GM12878 (cell line): ENCODE measurements at regions not wholly inside any gene's neighbourhood (a gene's known extent, or its start where the extent isn't known, plus 50 kb on each side); places are given as distances from the start of the nearest gene placed in this dataset.

ENCODE experiments used
- ATAC-seq: fragments of 200-7000 bp; cut with Tn5 transposase; 3 replicates; pipeline ENCODE4 v1.9.1; 2020; ENCODE audit warnings: mild to moderate bottlenecking, moderate library complexity
- BruUV-seq: library from RNA; stranded (reverse); fragments of 400-500 nt; replicated peaks from 2 replicates; lab custom pipeline; 2021; lab: Mats Ljungman, UMichigan
- CTCF ChIA-PET: fragments of 300-600 bp; sonication (Branson Sonifier 250); formaldehyde crosslinking; extraction: SDS; loops from one replicate; lab custom pipeline; 2021; ENCODE audit warnings: inconsistent platforms; lab: Yijun Ruan, JAX
- POLR2A ChIA-PET: fragments of 350-600 bp; formaldehyde crosslinking; extraction: SDS; loops from one replicate; lab custom pipeline; 2021; ENCODE audit warnings: inconsistent platforms; lab: Charles Lee
- RAD21 ChIA-PET: fragments of 300-600 bp; sonication (Branson Sonifier 250); formaldehyde crosslinking; loops from one replicate; lab custom pipeline; 2023; ENCODE audit warnings: antibody characterized with exemption; ENCODE audit not compliant: unreplicated experiment; lab: Charles Lee
- SMC1A ChIA-PET: fragments of 300-600 bp; sonication (Branson Sonifier 250); formaldehyde crosslinking; loops from one replicate; lab custom pipeline; 2023; ENCODE audit not compliant: unreplicated experiment, uncharacterized antibody; lab: Charles Lee
- DNase-seq: peaks from one replicate; pipeline ENCODE4 v3.0.0-alpha.2; 2011; ENCODE audit warnings: low read depth, low spot score
- FAIRE-seq: peaks from 3 replicates; lab custom pipeline; 2011; peaks lifted over from hg19 to GRCh38; lab: Jason Lieb, UNC
- H2AFZ ChIP-seq: 2 replicates; pipeline ENCODE4 v1.6.0; 2011; ENCODE audit warnings: low read depth, low read length, control low read depth; ENCODE audit not compliant: control insufficient read depth
- H3K27ac ChIP-seq: 2 replicates; pipeline ENCODE4 v1.5.1; 2011; ENCODE audit warnings: control low read depth; ENCODE audit not compliant: control insufficient read depth, insufficient read depth
- H3K27me3 ChIP-seq, 2 experiments: replicated peaks in 1 of 2; 2 replicates each; pipeline versions ENCODE4 v1.6.0 to v1.6.1; 2011; ENCODE audit warnings: low read length in 1 of 2; ENCODE audit not compliant: control insufficient read depth in 2 of 2, insufficient read depth in 2 of 2
- H3K36me3 ChIP-seq, 2 experiments: 2 replicates each; pipeline ENCODE4 v1.5.1; 2011; ENCODE audit warnings: low read length in 1 of 2; ENCODE audit not compliant: control insufficient read depth in 2 of 2, insufficient read depth in 2 of 2
- H3K4me1 ChIP-seq: 2 replicates; pipeline ENCODE4 v1.6.1; 2011; ENCODE audit warnings: mild to moderate bottlenecking, low read length, moderate library complexity, mixed read lengths; ENCODE audit not compliant: control insufficient read depth, insufficient read depth
- H3K4me2 ChIP-seq: 2 replicates; pipeline ENCODE4 v1.6.0; 2011; ENCODE audit warnings: control low read depth; ENCODE audit not compliant: control insufficient read depth, insufficient read depth
- H3K4me3 ChIP-seq: fragments of 200-600 bp; sonication (generic); 2 replicates; pipeline ENCODE4 v1.5.1; 2016
- H3K79me2 ChIP-seq: 2 replicates; pipeline ENCODE4 v1.6.0; 2011; ENCODE audit warnings: low read length; ENCODE audit not compliant: control insufficient read depth, insufficient read depth
- H3K9ac ChIP-seq: 2 replicates; pipeline ENCODE4 v1.8.0; 2011; ENCODE audit warnings: low read length, control low read depth, mixed read lengths; ENCODE audit not compliant: control insufficient read depth, insufficient read depth
- H3K9me3 ChIP-seq: replicated peaks from 3 replicates; pipeline ENCODE4 v1.5.1; 2011; ENCODE audit warnings: mild to moderate bottlenecking, low read length; ENCODE audit not compliant: control insufficient read depth, insufficient read depth
- H4K20me1 ChIP-seq: 2 replicates; pipeline ENCODE4 v1.6.0; 2011; ENCODE audit not compliant: control insufficient read depth, insufficient read depth
- WGBS: methylation state at CpG from one replicate; pipeline ENCODE4 v1.1.6; 2016; ENCODE audit warnings: low lambda C conversion rate; ENCODE audit not compliant: insufficient replicate concordance, insufficient coverage; ENCODE audit errors: missing lambda C conversion rate; 5-methylcytosine and 5-hydroxymethylcytosine counted together
- in situ Hi-C: fragments of 300-500 bp; cut with MboI; formaldehyde crosslinking; loops from 9 replicates; pipeline ENCODE4 v1.14.3; 2018; ENCODE audit warnings: mixed read lengths
- intact Hi-C: fragments of 100-400 bp; cut with micrococcal nuclease; formaldehyde crosslinking; loops from one replicate; pipeline ENCODE4 v1.14.2; 2022; ENCODE audit not compliant: unreplicated experiment
- TF ChIP-seq, protein P1 (sequence below): fragments of 450-650 bp; IDR thresholded peaks from 2 replicates; pipeline ENCODE4 v1.6.1; 2017; ENCODE audit warnings: mild to moderate bottlenecking, moderate library complexity
- TF ChIP-seq, protein P2 (sequence below): fragments of 450-650 bp; conservative IDR thresholded peaks from 2 replicates; pipeline ENCODE4 v1.6.1; 2017; ENCODE audit warnings: mild to moderate bottlenecking, moderate library complexity

DNA sequence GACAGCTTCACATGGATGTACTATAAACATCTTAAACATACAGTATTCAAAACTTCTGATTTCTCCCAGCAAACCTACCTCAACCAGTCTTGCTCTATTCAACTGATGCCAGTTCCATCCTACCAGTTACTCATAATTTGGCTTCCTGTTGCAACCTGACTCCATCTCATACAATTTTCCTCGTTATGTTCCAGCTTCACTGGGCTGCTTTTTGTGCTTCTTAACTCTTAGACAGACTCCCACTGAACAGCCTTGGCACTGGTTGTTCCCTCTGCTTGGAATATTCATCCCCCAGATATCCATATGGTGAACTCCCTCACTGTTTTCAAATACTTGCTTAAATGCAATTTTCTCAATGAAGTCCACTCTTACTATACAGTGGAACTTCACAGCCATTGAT lies 249.2 kb downstream of the AEBP2 start:
- no TSS peak for BruUV-seq
- no peaks in the 10 kb centered on the region for H3K4me1 ChIP-seq
- ChIA-PET RAD21 (no interaction called here), CTCF (no interaction called here), POLR2A (no interaction called here), SMC1A (no interaction called here)
- in situ Hi-C loops, result no loop called here
- H3K9me3 ChIP-seq, result no peaks in the 10 kb centered on the region
- no peak overlapping the region for H3K27ac ChIP-seq
- WGBS, result 0% methylated on average over 1 of the region's 1 CpG
- no peaks in the 10 kb centered on the region for H3K79me2 ChIP-seq
- TF ChIP-seq, protein P1, sequence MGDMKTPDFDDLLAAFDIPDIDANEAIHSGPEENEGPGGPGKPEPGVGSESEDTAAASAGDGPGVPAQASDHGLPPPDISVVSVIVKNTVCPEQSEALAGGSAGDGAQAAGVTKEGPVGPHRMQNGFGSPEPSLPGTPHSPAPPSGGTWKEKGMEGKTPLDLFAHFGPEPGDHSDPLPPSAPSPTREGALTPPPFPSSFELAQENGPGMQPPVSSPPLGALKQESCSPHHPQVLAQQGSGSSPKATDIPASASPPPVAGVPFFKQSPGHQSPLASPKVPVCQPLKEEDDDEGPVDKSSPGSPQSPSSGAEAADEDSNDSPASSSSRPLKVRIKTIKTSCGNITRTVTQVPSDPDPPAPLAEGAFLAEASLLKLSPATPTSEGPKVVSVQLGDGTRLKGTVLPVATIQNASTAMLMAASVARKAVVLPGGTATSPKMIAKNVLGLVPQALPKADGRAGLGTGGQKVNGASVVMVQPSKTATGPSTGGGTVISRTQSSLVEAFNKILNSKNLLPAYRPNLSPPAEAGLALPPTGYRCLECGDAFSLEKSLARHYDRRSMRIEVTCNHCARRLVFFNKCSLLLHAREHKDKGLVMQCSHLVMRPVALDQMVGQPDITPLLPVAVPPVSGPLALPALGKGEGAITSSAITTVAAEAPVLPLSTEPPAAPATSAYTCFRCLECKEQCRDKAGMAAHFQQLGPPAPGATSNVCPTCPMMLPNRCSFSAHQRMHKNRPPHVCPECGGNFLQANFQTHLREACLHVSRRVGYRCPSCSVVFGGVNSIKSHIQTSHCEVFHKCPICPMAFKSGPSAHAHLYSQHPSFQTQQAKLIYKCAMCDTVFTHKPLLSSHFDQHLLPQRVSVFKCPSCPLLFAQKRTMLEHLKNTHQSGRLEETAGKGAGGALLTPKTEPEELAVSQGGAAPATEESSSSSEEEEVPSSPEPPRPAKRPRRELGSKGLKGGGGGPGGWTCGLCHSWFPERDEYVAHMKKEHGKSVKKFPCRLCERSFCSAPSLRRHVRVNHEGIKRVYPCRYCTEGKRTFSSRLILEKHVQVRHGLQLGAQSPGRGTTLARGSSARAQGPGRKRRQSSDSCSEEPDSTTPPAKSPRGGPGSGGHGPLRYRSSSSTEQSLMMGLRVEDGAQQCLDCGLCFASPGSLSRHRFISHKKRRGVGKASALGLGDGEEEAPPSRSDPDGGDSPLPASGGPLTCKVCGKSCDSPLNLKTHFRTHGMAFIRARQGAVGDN, result no peak
- TF ChIP-seq, protein P2, sequence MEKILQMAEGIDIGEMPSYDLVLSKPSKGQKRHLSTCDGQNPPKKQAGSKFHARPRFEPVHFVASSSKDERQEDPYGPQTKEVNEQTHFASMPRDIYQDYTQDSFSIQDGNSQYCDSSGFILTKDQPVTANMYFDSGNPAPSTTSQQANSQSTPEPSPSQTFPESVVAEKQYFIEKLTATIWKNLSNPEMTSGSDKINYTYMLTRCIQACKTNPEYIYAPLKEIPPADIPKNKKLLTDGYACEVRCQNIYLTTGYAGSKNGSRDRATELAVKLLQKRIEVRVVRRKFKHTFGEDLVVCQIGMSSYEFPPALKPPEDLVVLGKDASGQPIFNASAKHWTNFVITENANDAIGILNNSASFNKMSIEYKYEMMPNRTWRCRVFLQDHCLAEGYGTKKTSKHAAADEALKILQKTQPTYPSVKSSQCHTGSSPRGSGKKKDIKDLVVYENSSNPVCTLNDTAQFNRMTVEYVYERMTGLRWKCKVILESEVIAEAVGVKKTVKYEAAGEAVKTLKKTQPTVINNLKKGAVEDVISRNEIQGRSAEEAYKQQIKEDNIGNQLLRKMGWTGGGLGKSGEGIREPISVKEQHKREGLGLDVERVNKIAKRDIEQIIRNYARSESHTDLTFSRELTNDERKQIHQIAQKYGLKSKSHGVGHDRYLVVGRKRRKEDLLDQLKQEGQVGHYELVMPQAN, result no peak
- ATAC-seq (no peak), FAIRE-seq (no peak), DNase-seq (no peak)
- H3K36me3 ChIP-seq, result no peaks in the 10 kb centered on the region
- H3K4me3 ChIP-seq, result no peak overlapping the region
- no peak overlapping the region for H2AFZ ChIP-seq
- intact Hi-C loops, result no loop called here
- H4K20me1 ChIP-seq, result no peaks in the 10 kb centered on the region
- H3K9ac ChIP-seq, result no peak overlapping the region
- no peaks in the 10 kb centered on the region for H3K27me3 ChIP-seq
- no peak overlapping the region for H3K4me2 ChIP-seq
